H1 (cell line): ENCODE measurements at regions not wholly inside any gene's neighbourhood (a gene's known extent, or its start where the extent isn't known, plus 50 kb on each side); places are given as distances from the start of the nearest gene placed in this dataset.

Experiments
- CTCF ChIP-seq, 3 experiments: IDR thresholded peaks; 1 replicate in 2 of 3; 2 replicates in 1 of 3; pipeline versions ENCODE4 v1.5.1 to v1.6.1; 2011; ENCODE audit warnings: low read length in 3 of 3, mild to moderate bottlenecking in 3 of 3, inconsistent platforms in 2 of 3, low read depth in 1 of 3, moderate library complexity in 1 of 3; ENCODE audit not compliant: insufficient read depth in 1 of 3; ENCODE audit errors: control extremely low read depth in 1 of 3
- KDM1A ChIP-seq: fragments of 200-600, 300-600 bp; sonication (generic); IDR thresholded peaks from 2 replicates; pipeline ENCODE4 v1.7.1; 2016; ENCODE audit warnings: mild to moderate bottlenecking, low read length, borderline replicate concordance
- POLR2AphosphoS5 ChIP-seq: IDR thresholded peaks from 2 replicates; pipeline ENCODE4 v1.6.1; 2011; ENCODE audit warnings: low read depth, low read length
- TAF1 ChIP-seq: IDR thresholded peaks from 2 replicates; pipeline ENCODE4 v1.6.1; 2011; ENCODE audit warnings: mild to moderate bottlenecking, low read depth, low read length
- TBP ChIP-seq: IDR thresholded peaks from 2 replicates; pipeline ENCODE4 v1.6.1; 2011; ENCODE audit warnings: low read depth, low read length, improper control_type of control experiment

- TF ChIP-seq CTCF (IDR thresholded peaks at IDR 0.05; ENCODE audit: control extremely low read depth in 1 of 3, insufficient read depth in 1 of 3, low read depth in 1 of 3, low read length in 3 of 3): no peak
- TF ChIP-seq TBP: no peak
- no peak for TF ChIP-seq POLR2AphosphoS5
- TF ChIP-seq KDM1A: no peak
- TF ChIP-seq TAF1: no peak
These were observed 104.2 kb downstream of the DUSP10 start for GRCh38 chr1:221637641-221638041.
